ENCODE measurements at regions not wholly inside any gene's neighbourhood (a gene's known extent, or its start where the extent isn't known, plus 50 kb on each side); places are given as distances from the start of the nearest gene placed in this dataset.
A peak's percentile ranks its signal among the peaks of the same experiment; 100 is the strongest.

GRCh38 chr11:121870206-121871045, 245.6 kb downstream of the BLID start:
- Histone ChIP-seq H4K20me1 (ENCODE audit: insufficient read depth, low read length) (no peaks in the 10 kb centered on the region), H3K79me2 (ENCODE audit: insufficient read depth, low read length) (no peaks in the 10 kb centered on the region), H3K4me2 (ENCODE audit: low read depth, low read length) (peak overlapping the region; percentile 52), H3K36me3 (replicated peaks in 1 of 2; ENCODE audit: control insufficient read depth in 1 of 2, insufficient read depth in 2 of 2, low read length in 2 of 2) (no peaks in the 10 kb centered on the region), H3K4me1 (ENCODE audit: insufficient read depth, low read length) (peaks cover 14% of the 10 kb centered on the region), H3K9ac (ENCODE audit: insufficient read depth, low read depth, low read length) (no peak overlapping the region), H2AFZ (ENCODE audit: low read length) (no peak overlapping the region), H3K27me3 (ENCODE audit: control insufficient read depth in 1 of 2, insufficient read depth in 2 of 2, low read length in 2 of 2) (no peaks in the 10 kb centered on the region), H3K27ac (ENCODE audit: extremely low read length, insufficient read depth, low read length) (no peak overlapping the region), H3K4me3 (replicated peaks in 1 of 3; ENCODE audit: insufficient read depth in 1 of 3, low read depth in 2 of 3, low read length in 3 of 3) (no peak overlapping the region), H3K9me3 (ENCODE audit: low read length) (no peaks in the 10 kb centered on the region)
- ATAC-seq (no peak), DNase-seq (ENCODE audit: low spot score) (peak; percentile 4), FAIRE-seq (no peak)
- ChIA-PET POLR2A (no interaction called here), CTCF (ENCODE audit: low intra/inter-chr PET ratio, low total read pairs) (no interaction called here)
- 58% methylated on average over 6 of the region's 6 CpGs for WGBS (ENCODE audit: low lambda C conversion rate)
- no TSS peak for BruUV-seq (replicated peaks)
- TF ChIP-seq ZNF124 (CRISPR knock-in tag; IDR thresholded peaks at IDR 0.05), result no peak
- no peak for TF ChIP-seq ZNF816 (CRISPR knock-in tag; IDR thresholded peaks at IDR 0.05; ENCODE audit: borderline replicate concordance)
- TF ChIP-seq KLF16 (CRISPR knock-in tag; IDR thresholded peaks at IDR 0.05), result no peak
- TF ChIP-seq ZFP82 (CRISPR knock-in tag; IDR thresholded peaks at IDR 0.05; ENCODE audit: borderline replicate concordance), result no peak
- no peak for TF ChIP-seq ATF6 (CRISPR knock-in tag; conservative IDR thresholded peaks at IDR 0.05)
- peak; percentile 27; the same call in 1 of the 2 replicates for TF ChIP-seq STAG1 (CRISPR knock-in tag; IDR thresholded peaks at IDR 0.05)
- TF ChIP-seq, protein P1, sequence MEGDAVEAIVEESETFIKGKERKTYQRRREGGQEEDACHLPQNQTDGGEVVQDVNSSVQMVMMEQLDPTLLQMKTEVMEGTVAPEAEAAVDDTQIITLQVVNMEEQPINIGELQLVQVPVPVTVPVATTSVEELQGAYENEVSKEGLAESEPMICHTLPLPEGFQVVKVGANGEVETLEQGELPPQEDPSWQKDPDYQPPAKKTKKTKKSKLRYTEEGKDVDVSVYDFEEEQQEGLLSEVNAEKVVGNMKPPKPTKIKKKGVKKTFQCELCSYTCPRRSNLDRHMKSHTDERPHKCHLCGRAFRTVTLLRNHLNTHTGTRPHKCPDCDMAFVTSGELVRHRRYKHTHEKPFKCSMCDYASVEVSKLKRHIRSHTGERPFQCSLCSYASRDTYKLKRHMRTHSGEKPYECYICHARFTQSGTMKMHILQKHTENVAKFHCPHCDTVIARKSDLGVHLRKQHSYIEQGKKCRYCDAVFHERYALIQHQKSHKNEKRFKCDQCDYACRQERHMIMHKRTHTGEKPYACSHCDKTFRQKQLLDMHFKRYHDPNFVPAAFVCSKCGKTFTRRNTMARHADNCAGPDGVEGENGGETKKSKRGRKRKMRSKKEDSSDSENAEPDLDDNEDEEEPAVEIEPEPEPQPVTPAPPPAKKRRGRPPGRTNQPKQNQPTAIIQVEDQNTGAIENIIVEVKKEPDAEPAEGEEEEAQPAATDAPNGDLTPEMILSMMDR (CRISPR knock-in tag; IDR thresholded peaks at IDR 0.05), result peak; percentile 37
- TF ChIP-seq, protein P2, sequence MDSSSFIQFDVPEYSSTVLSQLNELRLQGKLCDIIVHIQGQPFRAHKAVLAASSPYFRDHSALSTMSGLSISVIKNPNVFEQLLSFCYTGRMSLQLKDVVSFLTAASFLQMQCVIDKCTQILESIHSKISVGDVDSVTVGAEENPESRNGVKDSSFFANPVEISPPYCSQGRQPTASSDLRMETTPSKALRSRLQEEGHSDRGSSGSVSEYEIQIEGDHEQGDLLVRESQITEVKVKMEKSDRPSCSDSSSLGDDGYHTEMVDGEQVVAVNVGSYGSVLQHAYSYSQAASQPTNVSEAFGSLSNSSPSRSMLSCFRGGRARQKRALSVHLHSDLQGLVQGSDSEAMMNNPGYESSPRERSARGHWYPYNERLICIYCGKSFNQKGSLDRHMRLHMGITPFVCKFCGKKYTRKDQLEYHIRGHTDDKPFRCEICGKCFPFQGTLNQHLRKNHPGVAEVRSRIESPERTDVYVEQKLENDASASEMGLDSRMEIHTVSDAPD (CRISPR knock-in tag; IDR thresholded peaks at IDR 0.05), result no peak
- in situ Hi-C loops (cut with HindIII; ENCODE audit: extremely low pct_ligation_motif_present, low pct_unique_long_range_greater_than_20kb) (no loop called here), intact Hi-C loops (cut with micrococcal nuclease; ENCODE audit: unreplicated experiment) (loop anchor here (10.0 kb wide), 1 partner anchor 234 kb away; no protein-coding TSS in a partner anchor)

Measured in HepG2 (cell line).